A172 (cell line): ENCODE measurements at regions not wholly inside any gene's neighbourhood (a gene's known extent, or its start where the extent isn't known, plus 50 kb on each side); places are given as distances from the start of the nearest gene placed in this dataset.

Source experiments
- DNase-seq: peaks from one replicate; pipeline ENCODE4 v3.0.0-alpha.2; 2015; ENCODE audit warnings: low spot score

DNA sequence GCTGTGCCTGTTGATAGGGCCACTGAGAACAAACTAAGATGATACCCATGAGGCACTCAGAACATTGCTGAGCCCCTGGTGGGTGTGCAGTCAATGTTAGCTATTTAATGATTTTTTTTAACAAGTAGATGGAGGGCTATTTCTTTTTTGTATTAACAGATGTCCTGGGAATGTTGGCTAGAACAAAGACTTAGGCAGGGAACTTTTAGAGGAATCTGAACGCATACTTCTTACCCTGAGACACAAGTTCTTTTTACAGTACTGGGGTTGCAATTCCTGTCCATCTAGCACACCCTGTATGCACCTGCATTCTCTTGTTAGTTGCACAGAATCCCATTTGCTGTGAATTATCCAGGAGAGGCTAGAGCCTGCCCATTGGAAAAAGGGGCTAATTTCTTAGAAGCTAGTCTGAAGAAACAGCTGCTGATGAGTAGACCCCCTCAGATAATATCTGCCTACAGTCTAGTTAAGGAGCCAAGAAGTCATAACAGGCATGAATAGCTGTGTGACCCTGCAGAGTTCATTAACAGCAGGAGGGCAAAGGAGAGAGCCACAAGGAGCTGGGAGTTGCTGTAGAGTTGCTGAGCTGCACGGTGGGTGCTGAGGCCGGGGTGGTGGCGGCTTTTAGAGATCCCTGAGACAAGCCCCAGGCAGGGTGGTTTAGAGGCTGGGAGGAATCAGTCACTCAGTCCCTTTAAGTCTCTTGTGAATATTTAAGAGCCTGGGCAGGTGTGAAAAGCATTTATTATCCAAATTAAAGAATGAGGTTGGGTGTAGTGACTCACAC lies 103.7 kb upstream of the FZD8 start:
- no peak for DNase-seq

DNA sequence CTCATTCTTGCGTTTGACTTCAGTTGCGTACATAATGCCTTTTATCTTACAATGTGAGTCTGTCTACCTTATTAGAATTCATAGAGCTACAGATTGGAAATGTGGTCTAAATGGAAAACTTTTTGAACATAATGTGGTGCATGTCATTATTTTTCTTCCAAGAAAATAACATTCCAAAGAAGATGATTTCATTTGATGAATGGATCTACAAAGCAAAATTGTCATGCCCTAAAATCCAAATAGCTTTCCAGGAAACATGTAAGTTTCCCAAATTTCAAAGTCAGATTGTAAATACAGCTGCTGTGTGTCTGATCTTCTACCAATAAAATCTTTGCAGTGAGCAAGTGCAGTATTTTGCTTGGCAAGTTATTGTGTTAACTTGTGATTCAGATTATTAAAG lies 101.8 kb upstream of the FZD8 start:
- no peak for DNase-seq

- DNase-seq = no peak
Measured at GRCh38 chr10:35743351-35743750, 101.3 kb upstream of the FZD8 start.

DNA sequence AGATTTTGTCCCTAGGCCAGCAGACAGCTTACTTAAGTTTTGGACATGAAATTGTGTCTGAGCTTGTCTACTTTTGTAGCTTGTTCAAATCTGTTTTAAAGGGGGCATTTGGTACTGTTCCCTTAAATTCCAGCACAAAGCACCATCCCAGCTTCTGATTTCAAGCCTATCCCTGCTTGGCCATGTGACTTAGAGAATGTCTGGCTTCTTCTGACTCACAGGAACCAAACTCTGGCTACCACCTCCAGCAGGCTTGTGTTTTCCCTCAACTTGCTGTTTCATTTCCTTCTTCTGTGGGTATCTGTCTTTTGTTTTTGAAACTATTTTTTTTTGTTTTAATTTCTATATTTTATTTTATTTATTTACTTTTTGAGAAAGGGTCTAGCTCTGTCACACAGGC lies 97.9 kb upstream of the FZD8 start:
- DNase-seq = peak; percentile 51

DNA sequence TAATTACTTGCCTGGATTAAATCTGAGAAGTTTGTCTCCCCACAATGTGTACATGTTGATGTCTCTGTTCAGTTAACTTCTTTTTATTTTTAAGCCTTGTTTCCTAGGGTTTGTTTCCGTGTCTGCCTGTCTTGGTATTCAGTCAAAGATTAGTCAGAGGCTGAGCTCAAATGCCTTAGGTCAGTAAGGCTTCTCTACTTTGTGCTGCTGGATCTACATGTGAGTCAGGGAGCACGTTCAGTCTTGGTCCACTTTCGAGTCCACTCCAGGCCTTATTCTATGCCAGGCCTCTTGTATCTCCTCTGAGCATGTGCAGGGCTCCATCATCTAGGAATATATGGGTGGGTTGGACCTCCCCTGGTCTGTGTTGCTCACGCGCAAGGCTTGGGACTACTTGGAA lies 93.3 kb upstream of the FZD8 start:
- DNase-seq = peak; percentile 6

DNA sequence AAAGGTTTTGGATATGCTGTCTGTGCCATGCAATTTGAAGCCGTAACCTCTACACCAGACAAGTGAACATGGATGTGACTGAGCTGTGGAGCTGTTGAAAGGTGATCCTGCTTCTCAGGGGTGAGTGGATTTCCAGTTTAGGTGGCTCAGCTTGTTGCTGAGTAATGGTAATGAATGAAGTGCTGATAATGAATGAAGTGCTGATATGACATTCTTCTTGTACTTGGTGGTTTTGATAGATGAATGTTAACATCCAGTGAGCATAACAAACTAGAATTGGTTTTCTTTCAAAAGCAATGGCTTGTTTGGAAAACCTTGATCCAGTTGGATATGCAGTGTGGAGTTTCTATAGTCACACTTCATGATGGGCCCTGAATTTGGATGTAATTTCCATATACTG lies 89.7 kb upstream of the FZD8 start:
- DNase-seq = no peak

GRCh38 chr10:35728341-35728740 lies 86.2 kb upstream of the FZD8 start:
- DNase-seq = no peak

DNA sequence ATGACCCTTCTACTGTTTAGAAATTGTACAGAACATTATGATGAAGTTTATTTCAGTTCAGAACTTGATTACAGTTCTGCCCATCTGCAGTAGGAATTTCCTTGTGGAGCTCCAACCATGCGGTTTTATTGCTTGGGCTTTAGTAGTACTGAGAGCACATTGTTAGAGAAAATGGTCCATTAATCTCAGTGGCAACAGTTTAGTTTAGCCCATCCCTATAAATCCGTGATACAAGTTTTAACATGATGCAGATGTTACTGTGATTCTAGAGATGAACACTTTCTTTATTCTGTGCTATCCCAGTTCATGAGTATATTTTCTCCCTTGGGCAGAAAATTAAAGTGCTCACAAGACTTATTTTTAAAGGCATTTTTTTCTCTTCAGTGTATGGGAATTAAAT lies 84.8 kb upstream of the FZD8 start:
- DNase-seq = no peak

DNA sequence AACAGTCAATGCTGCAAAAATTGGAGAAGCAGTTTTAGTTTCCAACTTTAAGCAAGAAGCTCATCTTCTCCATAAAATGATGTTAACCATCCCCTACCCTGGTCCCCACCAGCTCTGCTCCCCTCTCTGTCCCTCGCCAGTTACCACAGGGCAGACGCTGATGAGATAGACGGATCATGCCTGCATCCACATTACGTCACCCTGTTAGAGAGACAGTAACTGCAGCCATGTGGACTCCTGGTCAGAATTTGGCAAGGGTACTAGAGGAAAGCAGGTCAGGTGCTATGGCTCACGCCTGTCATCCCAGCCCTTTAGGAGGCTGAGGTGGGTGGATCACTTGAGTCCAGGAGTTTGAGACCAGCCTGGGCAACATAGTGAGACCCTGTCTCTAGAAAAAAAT lies 81.9 kb upstream of the FZD8 start:
- no peak for DNase-seq

- DNase-seq = no peak
Measured at GRCh38 chr10:35723059-35723458, 81.0 kb upstream of the FZD8 start.

DNA sequence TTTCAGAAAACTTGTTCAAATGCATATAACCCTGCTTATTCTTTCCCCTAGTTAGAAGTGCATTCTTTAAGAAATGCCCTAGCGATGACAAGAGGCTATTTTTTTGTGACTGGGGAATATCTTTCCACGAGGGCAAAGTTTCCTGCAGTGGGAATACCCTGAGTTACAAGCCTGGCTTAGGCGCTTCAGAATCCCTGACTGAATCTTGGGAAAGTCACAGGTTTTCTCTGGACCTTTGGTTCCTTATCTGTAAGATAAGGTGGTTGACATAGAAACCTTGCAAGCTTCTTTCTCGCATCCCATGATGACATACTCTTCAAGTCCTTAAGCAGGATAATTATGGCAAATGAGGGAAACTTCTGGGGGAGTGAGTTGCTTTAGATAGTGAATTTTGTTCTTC lies 80.5 kb upstream of the FZD8 start:
- no peak for DNase-seq

DNA sequence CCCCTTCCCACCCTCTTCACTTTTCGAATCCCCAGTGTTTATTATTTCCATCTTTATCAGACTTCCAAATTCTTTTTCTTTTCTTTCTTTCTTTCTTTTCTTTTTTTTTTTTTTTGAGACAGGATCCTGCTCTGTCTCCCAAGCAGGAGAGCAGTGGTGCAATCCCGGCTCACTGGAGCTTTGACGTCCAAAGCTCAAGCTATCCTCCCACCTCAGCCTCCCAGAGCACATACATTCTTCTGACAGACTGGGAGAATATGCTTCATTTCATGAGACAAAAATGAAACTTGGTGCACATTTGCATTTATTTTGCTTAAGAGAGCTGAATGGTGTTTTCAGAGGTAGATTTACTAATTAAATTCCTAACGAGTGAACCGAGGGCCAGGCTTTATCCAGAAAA lies 80.1 kb upstream of the FZD8 start:
- DNase-seq = no peak

- DNase-seq = no peak
Measured at GRCh38 chr10:35720366-35720765, 78.3 kb upstream of the FZD8 start.

DNA sequence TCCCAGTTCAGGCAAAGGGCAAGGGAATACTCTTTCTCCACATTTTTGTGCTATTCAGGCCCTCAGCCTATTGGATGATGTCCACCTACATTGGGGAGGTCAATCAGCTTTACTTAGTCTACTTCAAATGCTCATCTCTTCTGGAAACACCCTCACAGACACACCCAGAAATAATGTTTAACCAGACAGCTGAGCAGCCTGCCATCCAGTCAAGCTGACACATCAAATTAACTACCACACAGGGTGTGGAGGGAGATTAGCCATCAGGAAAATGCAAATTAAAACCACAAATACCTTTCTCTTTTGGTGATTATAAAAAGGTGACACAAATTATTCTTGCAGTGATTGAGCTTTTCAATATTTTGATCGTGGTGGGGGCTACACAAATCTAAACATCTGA lies 74.7 kb upstream of the FZD8 start:
- no peak for DNase-seq

- DNase-seq = no peak
Measured at GRCh38 chr10:35712486-35712885, 70.4 kb upstream of the FZD8 start.

- no peak for DNase-seq
Measured at GRCh38 chr10:35711615-35712411, 69.7 kb upstream of the FZD8 start.

GRCh38 chr10:35707642-35708425 lies 65.7 kb upstream of the FZD8 start:
- DNase-seq = no peak

GRCh38 chr10:35706959-35707358 lies 64.9 kb upstream of the FZD8 start:
- DNase-seq = no peak

DNA sequence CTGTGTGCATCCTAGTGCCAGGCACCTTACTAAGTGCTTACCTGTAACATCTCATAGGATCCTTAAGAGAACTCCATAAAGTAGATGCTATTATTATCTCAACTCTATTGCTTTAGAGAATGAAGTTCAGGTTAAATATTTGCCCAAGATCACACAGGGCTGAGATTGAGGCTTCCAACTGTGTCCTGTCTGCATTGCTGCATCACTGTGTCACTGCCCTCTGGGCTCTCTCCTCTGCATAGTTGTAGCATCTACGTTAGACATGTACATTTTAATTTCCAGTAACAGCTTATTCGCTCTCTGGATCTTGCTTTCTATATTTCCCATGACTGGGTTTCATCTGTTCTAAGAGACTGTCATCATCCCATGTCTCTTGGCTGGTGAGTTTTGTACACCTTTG lies 63.6 kb upstream of the FZD8 start:
- no peak for DNase-seq

DNA sequence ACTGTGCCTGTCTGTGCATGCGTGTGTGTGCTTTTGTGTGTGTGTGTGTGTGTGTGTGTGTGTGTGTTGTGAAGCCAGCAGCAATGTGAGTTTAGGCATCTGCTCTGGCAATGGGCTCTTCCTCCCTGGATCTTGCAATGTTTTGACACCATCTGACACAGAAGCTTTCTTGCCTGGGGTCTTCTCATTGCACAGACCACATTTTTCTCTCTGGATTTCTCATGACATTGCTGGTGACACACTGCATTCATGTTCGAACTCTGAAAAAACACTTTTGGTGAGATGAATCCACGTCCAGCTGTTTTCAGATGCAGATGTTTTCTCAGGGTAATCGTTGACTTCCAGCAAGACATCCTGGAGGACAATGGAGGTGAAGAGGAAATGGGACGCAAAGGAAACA lies 63.0 kb upstream of the FZD8 start:
- DNase-seq = no peak

- DNase-seq = no peak
Measured at GRCh38 chr10:35704401-35704800, 62.3 kb upstream of the FZD8 start.

DNA sequence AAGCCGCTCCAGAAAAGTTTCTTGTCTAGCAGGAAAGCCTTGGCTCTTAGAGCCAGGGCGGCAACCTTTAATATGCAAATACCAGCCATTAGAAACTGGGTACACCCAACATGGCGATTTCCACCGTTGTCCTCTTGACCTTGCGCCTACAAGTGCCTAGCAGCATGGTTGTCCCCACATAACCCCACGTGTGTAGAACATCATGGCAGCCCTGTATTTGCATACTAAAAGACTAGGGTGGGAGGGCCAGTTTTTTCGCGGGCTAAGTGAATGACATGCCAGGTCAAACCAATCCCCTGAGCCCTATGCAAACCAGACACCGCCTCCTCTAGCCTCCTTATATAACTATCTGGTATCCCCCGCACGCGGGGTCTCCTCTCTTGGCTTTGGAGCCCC lies 58.4 kb upstream of the FZD8 start:
- no peak for DNase-seq
